SK-N-MC (cell line): ENCODE measurements at regions not wholly inside any gene's neighbourhood (a gene's known extent, or its start where the extent isn't known, plus 50 kb on each side); places are given as distances from the start of the nearest gene placed in this dataset.

Source experiments
- DNase-seq: peaks from one replicate; pipeline ENCODE4 v3.0.0-alpha.2; 2011; ENCODE audit warnings: low read depth, low spot score
- H3K27ac ChIP-seq: fragments of 200-600 bp; sonication (generic); 2 replicates; pipeline ENCODE4 v1.5.1; 2016; ENCODE audit warnings: mixed run types
- H3K36me3 ChIP-seq: fragments of 200-600 bp; sonication (generic); 2 replicates; pipeline ENCODE4 v1.6.1; 2017; ENCODE audit warnings: antibody characterized with exemption, low read length, mixed read lengths; ENCODE audit not compliant: insufficient read depth
- H3K4me3 ChIP-seq: fragments of 200-600 bp; sonication (generic); 2 replicates; pipeline ENCODE4 v1.5.1; 2016
- H3K9ac ChIP-seq: fragments of 200-600 bp; sonication (generic); 2 replicates; pipeline ENCODE4 v1.8.0; 2017; ENCODE audit warnings: mixed run types, mixed read lengths; ENCODE audit not compliant: insufficient read length
- H3K9me3 ChIP-seq: fragments of 200-600 bp; sonication (generic); 2 replicates; pipeline ENCODE4 v1.6.1; 2017; ENCODE audit warnings: low read depth, mild to moderate bottlenecking, antibody characterized with exemption, low read length, moderate library complexity, mixed read lengths
- EZH2 ChIP-seq: fragments of 200-600 bp; sonication (generic); IDR thresholded peaks from one replicate; pipeline ENCODE4 v1.6.1; 2017; ENCODE audit warnings: antibody characterized with exemption
- FOXP2 ChIP-seq: optimal IDR thresholded peaks from 2 replicates; pipeline ENCODE3; 2011; ENCODE audit warnings: mild to moderate bottlenecking, moderate library complexity; ENCODE audit not compliant: insufficient read depth; ENCODE audit errors: extremely low read length, control extremely low read depth
- POLR2AphosphoS5 ChIP-seq: IDR thresholded peaks from 2 replicates; pipeline ENCODE4 v1.6.1; 2012; ENCODE audit warnings: mild to moderate bottlenecking, low read depth, low read length, borderline replicate concordance

DNA sequence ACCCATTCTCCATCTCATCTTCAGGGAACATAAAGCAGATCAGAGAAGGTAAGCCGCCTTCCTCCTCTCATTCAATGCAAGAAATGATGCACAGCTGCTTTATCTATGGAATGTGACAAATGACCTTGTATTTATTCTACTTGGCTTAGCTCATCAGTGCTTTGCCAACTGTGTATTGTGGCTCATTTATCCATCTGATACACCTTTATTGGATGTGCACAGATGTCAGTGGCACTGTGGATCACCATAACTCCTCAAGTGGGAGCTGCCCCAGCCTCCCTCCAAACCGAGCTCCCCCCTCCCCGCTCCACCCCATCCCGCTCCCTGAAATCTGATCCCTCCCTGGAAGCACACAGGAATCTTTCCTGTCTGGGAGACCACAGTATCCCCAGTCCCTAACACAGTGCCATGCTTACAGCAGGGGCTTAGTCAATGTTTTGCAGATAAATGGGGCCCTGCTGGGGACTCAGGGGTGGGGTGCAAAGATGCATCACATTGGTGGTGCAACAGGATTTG, 156.0 kb upstream of the RAB4A start:
- no peaks in the 10 kb centered on the region for H3K9me3 ChIP-seq
- H3K27ac ChIP-seq, result no peak overlapping the region
- no peaks in the 10 kb centered on the region for H3K36me3 ChIP-seq
- no peak overlapping the region for H3K9ac ChIP-seq
- H3K4me3 ChIP-seq, result no peak overlapping the region
- no peak for TF ChIP-seq FOXP2
- no peak for TF ChIP-seq POLR2AphosphoS5
- no peak for TF ChIP-seq EZH2
- DNase-seq, result no peak

DNA sequence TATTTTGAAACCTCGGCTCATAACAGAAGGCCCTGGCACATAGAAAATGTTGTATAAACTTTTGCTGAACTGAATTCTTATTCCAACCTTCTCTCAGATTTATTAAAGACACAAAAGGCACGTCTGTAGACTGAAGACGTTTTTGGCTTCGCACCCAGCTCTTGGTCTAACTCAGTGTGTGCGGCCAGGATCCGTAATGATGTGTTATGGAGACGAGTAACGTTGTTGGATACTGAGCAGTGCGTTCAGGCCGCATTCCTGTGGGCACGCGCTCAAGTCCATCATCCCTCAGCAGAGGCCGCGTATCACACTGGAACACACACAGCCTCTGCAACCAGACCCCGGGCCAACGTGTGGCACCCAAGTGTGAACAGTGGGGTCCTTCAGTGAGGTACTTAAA, 154.8 kb upstream of the RAB4A start:
- no peaks in the 10 kb centered on the region for H3K9me3 ChIP-seq
- DNase-seq, result no peak
- H3K4me3 ChIP-seq, result no peak overlapping the region
- H3K27ac ChIP-seq, result no peak overlapping the region
- no peaks in the 10 kb centered on the region for H3K36me3 ChIP-seq
- H3K9ac ChIP-seq, result no peak overlapping the region
- TF ChIP-seq EZH2 (no peak), POLR2AphosphoS5 (no peak), FOXP2 (no peak)

GRCh38 chr1:229117664-229118300, 153.1 kb upstream of the RAB4A start:
- H3K36me3 ChIP-seq, result no peaks in the 10 kb centered on the region
- no peak overlapping the region for H3K9ac ChIP-seq
- DNase-seq, result no peak
- H3K27ac ChIP-seq, result no peak overlapping the region
- no peak for TF ChIP-seq POLR2AphosphoS5
- no peak for TF ChIP-seq EZH2
- TF ChIP-seq FOXP2, result no peak
- no peaks in the 10 kb centered on the region for H3K9me3 ChIP-seq
- H3K4me3 ChIP-seq, result no peak overlapping the region

GRCh38 chr1:229118477-229119061, 152.3 kb upstream of the RAB4A start:
- no peaks in the 10 kb centered on the region for H3K9me3 ChIP-seq
- no peak overlapping the region for H3K9ac ChIP-seq
- no peak overlapping the region for H3K4me3 ChIP-seq
- TF ChIP-seq EZH2 (no peak), FOXP2 (no peak), POLR2AphosphoS5 (no peak)
- H3K36me3 ChIP-seq, result no peaks in the 10 kb centered on the region
- DNase-seq, result no peak
- H3K27ac ChIP-seq, result no peak overlapping the region

DNA sequence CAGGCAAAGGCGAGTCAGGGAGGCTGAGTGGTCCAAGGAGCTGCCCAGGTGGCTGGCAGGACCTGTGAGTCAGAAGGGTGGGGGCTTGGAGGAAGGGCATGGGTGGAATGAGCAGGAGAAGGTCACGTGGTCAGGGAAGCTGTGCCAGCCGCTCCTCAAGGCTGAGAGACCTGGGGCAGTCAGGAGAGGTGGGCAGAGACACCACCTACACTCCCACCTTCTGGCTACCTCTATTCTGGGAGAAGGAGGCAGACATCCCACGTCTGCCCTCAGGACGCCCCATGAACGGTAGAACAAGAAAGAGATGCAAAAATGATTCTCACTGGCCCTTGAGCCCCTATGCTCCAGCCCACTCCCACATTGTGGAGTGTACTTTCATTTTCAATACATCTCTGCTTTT, 151.8 kb upstream of the RAB4A start:
- Histone ChIP-seq H3K4me3 (no peak overlapping the region), H3K9me3 (no peaks in the 10 kb centered on the region), H3K27ac (no peak overlapping the region), H3K36me3 (no peaks in the 10 kb centered on the region), H3K9ac (no peak overlapping the region)
- TF ChIP-seq POLR2AphosphoS5 (no peak), EZH2 (no peak), FOXP2 (no peak)
- no peak for DNase-seq

DNA sequence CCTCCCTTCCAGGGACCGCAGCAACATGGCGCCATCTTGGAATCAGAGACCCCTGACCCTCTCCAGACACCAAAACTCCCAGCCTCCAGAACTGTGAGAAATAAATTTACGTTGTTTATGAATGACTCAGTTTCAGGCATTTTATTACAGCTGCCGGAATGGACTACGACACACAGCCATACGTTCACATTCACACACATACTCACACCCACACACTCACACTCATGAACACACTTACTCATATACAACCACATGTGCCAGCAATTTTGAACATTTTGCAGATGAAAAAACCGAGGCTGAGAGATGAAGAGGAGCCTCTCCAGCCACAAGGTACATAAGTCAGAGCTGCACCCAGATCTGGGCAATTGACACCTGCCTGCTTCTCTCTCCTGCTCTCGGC, 151.0 kb upstream of the RAB4A start:
- DNase-seq, result no peak
- no peak overlapping the region for H3K4me3 ChIP-seq
- no peaks in the 10 kb centered on the region for H3K9me3 ChIP-seq
- H3K27ac ChIP-seq, result no peak overlapping the region
- no peak overlapping the region for H3K9ac ChIP-seq
- TF ChIP-seq POLR2AphosphoS5 (no peak), FOXP2 (no peak), EZH2 (no peak)
- no peaks in the 10 kb centered on the region for H3K36me3 ChIP-seq

DNA sequence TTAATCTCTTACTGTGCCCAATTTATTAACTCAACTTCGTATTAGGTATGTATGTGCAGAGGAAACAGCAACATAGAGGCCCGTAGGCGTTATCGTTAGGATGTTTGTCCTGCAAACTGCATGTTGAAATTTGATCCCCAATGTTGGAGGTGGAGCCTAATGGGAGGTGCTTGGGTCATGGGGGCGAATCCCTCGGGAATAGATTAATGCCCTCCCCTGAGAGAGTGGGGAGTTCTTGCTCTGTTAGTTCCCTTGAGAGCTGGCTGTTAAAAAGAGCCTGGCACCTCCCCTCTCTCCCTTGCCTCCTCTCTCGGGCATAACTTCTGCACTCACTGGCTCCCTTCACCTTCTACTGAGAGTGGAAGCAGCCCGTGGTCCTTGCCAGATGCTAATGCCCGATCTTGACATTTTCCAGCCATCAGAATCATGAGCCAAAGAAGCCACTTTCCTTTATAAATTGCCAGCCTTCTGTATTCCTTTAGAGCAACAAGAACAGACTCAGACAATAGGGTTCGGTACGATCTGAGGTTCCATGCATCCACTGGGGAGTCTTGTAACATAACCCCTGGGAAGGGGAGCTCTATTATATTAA, 149.0 kb upstream of the RAB4A start:
- no peaks in the 10 kb centered on the region for H3K9me3 ChIP-seq
- no peak overlapping the region for H3K9ac ChIP-seq
- TF ChIP-seq EZH2 (no peak), FOXP2 (no peak), POLR2AphosphoS5 (no peak)
- no peak overlapping the region for H3K4me3 ChIP-seq
- H3K36me3 ChIP-seq, result no peaks in the 10 kb centered on the region
- DNase-seq, result no peak
- no peak overlapping the region for H3K27ac ChIP-seq

GRCh38 chr1:229122606-229123005, 148.3 kb upstream of the RAB4A start:
- no peak for TF ChIP-seq FOXP2
- TF ChIP-seq POLR2AphosphoS5, result no peak
- TF ChIP-seq EZH2, result no peak

GRCh38 chr1:229124116-229124515, 146.8 kb upstream of the RAB4A start:
- no peak for DNase-seq
- H3K27ac ChIP-seq, result no peak overlapping the region
- H3K9ac ChIP-seq, result no peak overlapping the region
- H3K9me3 ChIP-seq, result no peaks in the 10 kb centered on the region
- TF ChIP-seq FOXP2 (no peak), EZH2 (no peak), POLR2AphosphoS5 (no peak)
- no peak overlapping the region for H3K4me3 ChIP-seq
- H3K36me3 ChIP-seq, result no peaks in the 10 kb centered on the region

More at GRCh38 chr1:229122606-229123005, 148.3 kb upstream of the RAB4A start:
- Histone ChIP-seq H3K27ac (no peak overlapping the region), H3K9ac (no peak overlapping the region), H3K9me3 (no peaks in the 10 kb centered on the region), H3K4me3 (no peak overlapping the region), H3K36me3 (no peaks in the 10 kb centered on the region)
- DNase-seq, result no peak
